22Rv1 (cell line): ENCODE measurements at regions not wholly inside any gene's neighbourhood (a gene's known extent, or its start where the extent isn't known, plus 50 kb on each side); places are given as distances from the start of the nearest gene placed in this dataset.

Experiments used
- CTCF ChIP-seq: fragments of 450-650 bp; IDR thresholded peaks from 2 replicates; pipeline ENCODE4 v1.5.1; 2017; ENCODE audit warnings: mild to moderate bottlenecking
- ZFX ChIP-seq: fragments of 450-650 bp; IDR thresholded peaks from 2 replicates; pipeline ENCODE4 v1.6.1; 2017; ENCODE audit warnings: antibody characterized with exemption, borderline replicate concordance

DNA sequence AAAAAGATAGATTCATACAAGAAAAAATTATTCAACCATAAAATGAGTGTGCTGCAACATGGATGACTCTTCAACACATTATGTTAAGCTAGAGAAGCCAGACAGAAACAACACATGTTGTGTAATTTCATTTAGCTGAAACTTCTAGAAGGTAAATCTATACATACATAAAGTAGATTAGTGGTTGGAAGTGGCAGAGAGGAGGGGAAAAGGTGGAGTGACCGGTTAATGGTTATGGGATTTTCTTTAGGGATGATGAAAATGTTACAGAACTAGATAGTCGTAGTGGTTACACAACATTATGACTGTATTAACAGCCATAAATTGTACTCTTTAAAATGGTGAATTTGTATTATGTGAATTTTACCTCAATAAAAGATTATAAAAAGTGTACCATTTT lies 304.1 kb upstream of the SLC35B3 start:
- TF ChIP-seq CTCF (no peak), ZFX (no peak)
